NCI-H446 treated with DMSO at 0.1 percent for 48 hours (cell line): ENCODE measurements at regions not wholly inside any gene's neighbourhood (a gene's known extent, or its start where the extent isn't known, plus 50 kb on each side); places are given as distances from the start of the nearest gene placed in this dataset.

Source experiments
- DNase-seq: peaks from one replicate; lab custom pipeline; 2025; lab: John Stamatoyannopoulos, UW

DNA sequence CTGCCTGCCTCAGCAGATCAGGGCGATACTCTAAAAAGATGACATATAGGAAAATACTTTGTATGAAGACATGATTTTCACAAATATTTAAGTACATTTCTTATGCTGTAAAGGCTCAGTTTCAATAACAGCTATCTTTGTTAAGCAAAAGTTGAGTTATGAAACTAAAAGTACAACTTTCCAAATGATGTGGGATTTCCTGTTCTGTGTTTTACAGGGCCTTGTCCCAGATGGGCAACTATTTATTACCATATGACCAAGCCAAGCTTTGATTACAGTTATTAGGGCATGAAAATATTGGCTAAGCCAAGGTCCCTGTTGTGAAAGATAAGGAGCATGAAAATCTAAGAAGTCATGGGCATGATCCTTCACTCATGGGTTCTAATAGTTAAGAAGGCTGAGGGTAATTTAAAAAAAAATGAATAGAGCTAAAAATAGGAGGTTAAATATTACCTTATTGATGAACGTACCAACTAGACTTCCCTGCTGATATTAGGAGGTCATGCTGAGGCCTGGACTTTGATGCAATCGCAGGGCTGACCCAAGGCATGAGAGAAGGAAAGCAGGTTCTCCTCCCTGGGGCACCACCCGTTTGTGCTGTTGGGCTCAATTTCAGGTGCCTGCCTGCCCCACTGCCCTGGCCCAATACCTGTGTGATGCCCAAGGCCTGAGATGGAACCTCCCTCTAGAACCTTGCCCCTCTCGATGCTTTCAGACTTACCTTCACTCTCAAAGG is 294.4 kb upstream of the PRDM1 start:
- no peak for DNase-seq

DNA sequence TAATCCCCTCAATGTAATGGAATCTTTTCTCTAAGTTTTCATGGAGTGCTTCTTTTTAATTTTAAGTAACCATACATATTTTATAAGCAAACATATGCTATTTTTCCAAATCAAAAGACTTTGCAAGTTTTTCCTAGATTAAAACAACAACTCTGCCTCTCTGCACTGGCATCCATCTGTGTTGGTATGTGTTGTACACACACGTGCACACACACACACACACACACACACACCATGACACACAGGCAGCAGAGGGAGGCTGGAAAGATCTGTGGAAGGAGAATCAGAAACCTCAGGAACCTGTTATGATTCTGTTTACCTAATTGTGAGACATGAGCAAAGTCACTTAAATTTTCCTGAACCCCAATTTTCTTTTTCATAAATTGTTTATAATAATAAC is 295.0 kb upstream of the PRDM1 start:
- DNase-seq, result no peak

DNA sequence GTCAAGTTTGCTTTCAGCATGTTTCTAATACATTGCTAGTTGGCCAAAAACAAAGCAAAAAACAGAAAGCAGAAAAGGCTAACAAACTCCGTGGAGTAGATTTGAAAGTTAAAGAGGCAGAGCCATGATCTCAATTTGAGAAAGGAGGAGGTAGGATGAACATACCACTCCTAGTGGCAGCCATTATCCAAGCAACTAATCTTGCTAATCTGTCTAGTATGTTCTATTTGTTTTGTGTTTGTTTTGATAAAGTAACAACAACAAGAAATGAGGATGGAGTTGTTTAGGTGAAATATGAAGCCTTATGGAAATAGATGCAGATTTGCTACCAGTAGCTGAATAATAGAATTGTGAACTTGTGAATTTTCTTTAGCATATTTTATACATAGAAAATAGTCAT is 295.5 kb upstream of the PRDM1 start:
- DNase-seq, result no peak

DNA sequence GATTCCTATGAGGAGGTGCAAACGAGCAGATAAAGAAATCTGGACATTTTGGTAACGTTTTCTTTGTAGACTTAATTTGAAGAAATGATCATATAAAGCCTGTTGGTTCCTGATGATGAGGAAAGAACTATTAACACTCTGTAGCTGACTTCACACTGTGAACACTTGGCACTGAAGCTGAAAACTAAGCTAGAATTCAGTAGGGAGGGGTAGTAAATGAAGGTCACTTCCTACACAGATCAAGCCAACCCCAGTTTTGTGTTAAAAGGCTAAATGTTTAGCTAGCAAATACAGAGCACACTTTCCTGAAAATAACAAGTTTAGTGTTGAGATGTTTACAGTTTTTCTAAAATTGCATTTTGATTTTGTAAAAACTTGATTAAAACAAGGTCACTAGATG is 296.2 kb upstream of the PRDM1 start:
- DNase-seq, result no peak

DNA sequence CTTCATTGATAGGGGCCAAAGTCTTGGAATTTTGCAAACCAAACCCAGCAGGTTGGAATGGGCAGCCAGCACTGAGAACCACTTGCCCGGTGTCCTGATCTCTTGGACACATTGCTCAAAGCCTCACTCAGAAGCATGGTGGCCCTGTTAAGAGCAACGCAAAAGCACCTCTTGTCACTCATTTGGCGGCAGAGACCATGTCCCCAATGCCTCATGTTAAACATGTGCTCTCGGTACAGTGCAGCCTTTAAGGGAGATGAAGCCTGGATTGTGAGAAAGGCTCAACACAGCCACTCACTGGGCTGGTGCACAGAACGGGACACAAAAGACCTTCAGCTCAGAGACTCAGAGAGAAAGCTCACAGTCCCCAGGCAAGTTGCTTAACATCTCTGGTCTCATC is 298.4 kb upstream of the PRDM1 start:
- DNase-seq, result no peak

DNA sequence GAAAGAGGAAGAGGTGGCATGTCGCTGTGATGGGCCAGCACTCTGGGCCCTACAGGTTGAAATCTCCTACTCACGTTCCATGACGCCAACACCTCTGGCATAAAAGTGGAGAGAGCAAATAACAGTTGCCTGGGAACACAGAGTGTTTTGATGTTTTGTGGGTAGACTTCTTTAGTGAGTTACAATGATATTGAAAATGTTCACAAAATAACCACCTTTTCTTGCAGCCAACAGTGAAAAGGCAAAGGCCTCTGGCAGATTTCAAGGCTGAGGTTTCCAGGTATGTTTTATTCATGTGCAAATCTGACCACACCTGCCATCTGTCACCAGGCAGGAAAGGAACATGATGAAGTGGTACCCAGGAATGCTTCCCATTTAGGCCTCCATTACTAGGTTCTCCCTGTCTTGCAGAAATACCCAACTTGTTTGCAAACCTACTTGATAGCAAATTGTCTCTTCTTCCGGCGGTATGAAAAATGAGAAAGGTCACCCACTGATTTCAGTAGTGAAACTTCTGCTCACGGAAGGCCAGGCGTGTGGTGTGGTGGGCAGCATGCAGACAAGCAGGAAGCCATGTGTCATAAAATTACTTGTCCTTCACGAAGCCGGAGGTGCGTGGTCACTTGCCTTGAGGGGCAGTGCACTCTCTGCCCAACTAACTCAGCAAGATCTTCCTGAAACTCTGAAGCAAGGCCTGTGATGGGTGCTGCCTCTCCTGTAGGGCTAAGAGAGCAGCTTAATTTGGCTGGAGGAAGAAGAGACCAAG is 299.1 kb upstream of the PRDM1 start:
- no peak for DNase-seq

DNA sequence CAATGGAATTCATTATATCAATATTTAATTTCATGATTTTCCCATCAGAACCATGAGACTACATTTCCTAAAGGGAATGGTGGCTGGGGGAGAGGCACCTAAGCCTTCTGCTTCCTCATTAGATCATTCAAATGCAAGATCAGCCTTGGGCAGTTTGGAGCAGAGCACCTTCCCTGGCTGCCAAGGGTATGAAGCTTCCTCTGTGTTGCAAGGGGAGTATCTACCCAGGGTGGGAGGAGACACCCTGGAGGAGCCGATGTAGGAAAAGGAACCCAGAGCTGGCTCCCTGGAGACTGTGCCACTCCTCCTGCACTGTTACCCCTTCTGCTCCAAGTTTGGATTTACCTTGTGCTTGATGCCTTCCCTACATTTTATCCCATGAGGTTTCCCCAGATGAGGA is 299.7 kb upstream of the PRDM1 start:
- DNase-seq, result no peak

DNA sequence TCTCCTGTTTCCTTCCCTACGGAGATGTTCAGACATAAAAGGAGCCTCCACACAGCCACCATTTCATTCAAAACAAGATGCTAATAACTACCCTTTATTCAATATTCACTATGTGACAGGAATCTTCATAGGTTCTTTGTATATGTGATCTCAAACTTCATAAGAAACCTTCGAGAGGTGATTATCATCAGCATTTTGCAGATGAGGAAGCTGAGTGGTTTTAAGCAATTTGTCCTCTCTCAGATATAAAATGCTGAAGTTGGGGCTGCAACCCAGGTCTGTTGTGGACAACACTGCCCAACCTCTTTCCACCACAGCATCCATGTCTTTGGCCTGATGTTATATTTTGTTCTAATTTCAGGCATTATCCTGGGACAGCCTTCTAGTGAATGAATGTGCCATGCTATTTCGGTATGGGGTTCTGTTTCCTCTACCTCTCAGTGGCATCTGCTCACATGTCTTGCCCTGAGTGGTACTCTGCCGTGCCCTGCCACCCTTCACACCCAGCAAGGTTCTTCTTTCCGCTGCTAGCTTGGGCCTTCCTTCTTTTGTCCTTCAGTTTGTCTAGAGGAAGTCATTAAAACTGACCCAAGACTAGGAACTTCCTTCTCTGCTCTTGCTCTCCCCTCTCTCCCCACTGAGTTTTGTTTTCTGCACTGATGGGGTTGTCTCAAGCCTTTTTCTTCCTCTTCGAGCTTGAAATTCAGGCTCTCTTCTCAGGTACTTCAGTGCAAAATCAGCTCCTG is 300.9 kb upstream of the PRDM1 start:
- no peak for DNase-seq

DNA sequence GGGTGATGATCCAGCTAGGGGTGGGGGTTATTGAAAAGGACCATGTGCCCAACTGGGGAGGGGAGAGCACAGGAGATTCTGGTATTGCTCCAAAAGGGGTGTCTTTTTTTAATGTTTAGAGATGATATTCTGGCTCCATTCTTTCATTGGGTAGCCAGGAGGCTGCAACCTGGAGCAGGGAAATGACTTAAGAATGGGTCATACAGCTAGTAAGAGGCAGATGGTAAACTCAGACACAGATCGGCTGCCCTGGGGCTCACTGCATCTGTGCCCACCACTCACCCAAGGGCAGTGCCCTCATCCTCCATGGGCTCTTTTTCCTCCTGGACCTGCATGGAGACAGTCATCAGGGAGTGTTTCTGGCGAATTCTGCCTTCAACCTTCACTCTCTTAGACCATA is 302.0 kb upstream of the PRDM1 start:
- no peak for DNase-seq

DNA sequence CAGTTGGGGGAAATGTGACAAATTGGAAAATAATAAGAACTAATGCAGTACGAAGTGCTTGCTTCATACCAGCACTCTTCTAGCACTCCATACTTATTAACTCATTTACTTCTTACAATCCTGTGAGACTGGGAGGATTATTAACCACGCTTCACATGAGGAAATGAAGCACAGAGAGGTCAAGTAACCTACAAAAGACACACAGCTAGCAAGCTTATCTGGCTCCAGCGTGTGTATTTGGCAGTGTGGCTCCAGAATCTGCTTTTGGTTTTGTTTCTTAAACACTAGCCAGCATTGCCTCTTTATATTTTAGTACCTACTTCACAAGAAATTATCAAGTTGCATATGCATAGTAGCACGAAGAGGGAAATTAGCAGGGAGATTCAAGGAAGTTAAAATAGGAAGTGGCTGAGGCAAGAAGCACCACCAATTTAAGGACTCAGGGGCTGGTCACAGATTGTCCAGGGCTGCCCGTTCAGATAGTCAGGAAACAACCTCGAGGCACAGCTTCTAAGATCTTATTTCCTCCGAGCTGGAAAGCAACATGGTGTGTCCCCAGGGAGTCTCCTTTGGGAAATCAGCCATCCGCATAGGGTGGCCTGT is 302.7 kb upstream of the PRDM1 start:
- DNase-seq, result no peak

DNA sequence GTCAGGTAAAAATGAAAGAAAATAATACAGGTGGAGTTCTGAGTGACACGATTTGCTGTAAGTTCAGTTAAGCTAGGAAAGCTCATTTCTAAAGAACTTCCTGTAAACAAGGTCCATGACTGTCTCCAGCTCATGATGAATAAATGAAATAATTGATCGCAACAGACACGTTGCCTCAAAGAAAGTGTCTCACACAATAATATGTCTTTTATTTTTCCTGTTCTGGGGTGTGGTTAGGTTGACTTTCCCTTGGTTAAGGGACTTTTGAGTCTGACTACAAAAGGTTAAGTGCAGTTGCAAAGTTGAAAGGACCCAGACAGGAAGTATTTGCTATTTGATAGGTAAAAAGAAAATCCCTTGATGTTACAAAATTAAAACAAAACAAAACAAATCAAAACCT is 304.2 kb upstream of the PRDM1 start:
- no peak for DNase-seq

DNA sequence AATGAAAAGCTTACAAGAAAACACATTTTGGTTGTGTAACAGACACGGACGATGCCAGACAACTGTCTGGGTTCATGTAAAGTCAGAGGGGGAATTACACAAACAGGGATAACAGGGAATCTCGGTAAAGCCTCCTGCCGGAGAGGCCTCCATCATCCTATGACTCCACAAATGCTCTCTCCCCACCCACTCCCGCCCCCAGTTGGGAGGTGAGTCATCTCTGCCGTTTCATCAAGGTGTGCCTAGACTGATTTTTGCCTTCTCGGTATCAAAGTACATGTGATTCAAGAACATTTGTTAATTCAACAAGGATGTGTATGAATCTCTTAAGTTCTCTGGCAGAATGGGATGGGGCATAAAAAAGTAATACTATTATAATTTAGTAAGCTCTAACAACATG is 304.9 kb upstream of the PRDM1 start:
- no peak for DNase-seq

DNA sequence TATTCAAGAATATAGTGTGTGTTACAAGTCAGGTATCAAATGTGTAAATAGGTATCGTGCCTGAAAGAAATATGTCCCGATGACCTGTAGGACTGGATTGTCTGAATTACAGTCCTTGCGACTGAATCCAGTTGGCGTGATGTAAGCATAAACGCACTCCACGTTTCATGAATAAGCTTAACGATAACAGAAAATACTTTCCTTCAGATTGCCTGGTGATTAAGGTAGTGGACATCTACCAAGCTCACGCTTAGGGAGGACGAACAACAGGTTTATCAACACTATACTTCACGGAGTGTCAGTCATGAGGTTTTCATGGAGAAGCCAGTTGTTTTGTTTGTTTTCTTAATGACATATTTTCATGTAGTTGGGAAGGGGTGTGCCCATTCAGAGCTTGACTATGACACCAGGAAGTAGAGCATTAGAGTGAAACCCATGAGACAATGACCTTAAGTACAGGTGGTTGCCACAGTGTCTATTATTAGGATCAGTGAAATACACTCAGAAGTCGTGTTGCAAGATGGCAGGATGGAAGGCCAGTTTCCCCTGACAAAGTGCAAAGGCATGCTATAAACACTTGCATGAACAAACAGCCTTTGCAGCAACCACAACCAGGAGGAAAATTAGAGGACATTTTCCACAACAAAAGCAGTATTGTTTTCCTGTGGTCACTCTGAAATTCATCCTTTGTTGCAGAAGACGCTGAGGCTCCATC is 305.8 kb upstream of the PRDM1 start:
- DNase-seq, result no peak

DNA sequence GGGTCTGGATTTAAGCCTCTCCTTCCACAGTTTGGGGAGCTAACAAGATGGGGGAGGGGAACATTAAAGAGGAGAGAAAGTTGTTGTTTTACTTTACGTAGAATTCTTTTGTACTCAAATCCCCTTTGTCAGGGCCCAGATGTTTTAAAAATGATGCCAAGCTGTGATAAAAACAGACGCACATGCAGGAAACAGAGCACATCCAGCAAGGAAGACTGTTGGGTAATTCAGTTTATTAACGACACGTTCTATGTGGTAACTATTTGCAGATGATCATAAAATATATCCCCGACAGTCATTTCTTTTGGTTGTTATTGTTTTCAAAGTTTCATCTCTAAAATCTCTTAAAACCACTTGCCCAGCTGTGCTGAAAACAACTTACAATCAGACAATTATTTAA is 307.0 kb upstream of the PRDM1 start:
- no peak for DNase-seq

DNA sequence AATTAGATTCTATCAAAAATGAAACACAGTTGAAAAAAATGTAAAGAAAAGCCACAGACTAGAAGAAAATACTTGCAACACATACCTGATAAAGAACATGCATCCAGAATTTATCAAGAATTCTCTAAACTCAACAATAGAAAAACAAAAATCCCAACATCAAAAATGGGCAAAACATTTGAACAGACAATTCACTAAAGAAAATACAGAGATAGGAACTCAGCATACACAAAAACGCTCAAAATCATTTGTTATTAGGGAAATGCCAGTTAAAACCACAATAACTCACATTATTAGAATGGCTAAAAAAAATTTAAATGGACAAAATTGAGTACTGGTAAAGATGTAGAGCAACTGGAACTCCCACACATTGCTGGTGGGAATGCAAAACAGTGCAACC is 311.0 kb upstream of the PRDM1 start:
- DNase-seq, result no peak

DNA sequence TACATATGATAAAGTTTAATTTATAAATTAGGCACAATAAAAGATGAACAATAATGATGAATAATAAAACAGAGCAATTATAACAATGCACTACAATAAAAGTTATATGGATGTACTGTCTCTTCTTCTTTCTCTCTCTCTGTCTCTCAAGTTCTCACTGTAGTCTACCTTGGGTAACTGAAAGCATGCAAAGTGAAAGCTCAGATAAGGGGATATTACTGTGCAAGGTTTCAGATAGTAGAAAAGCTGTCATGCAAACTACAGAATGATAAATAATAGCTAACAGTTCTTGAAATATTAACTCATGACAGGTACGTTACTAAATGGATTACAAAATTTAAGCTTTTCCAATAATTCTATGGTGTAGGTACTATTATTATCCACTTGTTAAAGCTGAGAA is 311.9 kb upstream of the PRDM1 start:
- no peak for DNase-seq

DNA sequence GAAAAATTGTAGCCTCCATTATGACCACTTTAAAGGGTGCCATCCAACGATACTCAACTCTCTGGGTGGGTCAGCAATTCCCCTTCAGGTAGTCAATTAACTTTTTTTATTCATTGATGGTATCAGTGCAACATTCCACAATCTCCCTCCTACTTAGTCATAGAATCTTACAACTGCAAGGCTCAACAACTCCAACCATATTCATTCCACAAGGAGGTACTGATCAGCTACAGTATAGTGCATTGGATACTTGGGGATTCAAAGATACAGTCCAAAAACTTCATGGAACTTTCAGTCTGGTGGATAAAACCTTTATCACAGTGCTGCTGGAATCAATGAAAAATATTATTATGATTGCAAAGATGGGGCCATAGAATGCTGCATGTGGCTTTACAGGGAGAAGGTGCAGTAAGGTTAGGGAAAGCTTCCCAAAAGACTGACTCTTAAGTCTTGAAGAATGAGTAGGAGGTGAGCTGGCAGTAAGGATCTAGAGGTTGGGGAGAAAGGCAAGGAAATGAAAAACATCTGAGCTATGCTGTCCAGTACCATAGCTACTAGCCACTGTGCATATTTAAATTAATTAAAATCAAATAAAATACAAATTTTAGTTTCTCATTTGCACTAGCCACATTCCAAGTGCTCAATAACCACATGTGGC is 314.7 kb upstream of the PRDM1 start:
- DNase-seq, result no peak

DNA sequence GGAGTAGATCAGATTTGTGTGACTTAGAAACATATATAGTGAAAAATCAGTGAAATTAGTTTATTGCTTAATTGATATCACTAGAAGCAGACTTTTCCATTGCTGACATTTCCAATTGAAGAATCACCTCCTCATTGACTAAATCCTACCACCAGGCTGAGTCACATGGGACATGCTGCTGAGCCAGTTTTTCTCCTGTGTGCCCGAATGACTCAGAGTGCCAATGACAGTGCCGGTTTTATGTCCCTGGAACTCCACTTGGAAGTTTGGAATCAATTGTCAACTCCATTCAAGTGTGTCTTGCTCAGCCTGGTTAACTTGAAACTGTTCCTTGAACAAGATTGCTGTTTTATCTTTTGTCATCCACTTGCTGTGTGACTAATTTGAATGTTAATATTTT is 316.1 kb upstream of the PRDM1 start:
- no peak for DNase-seq

DNA sequence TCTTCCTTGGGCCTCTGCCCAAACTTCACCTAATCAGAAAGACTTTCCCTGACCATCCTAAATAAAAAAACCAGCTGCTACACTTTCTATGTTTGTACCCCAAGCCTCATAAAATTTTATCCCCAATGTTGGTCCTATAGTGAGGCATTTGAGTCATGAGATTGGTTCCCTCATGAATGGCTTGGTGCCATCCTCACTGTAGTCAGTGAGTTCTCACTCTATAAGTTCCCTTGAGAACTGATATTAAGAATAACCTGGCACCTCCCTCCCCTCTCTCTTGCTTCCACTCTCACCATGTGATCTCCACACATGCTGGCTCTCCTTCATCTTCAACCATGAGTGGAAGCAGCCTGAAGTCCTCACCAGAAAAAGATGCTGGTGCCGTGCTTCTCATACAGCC is 316.9 kb upstream of the PRDM1 start:
- no peak for DNase-seq

DNA sequence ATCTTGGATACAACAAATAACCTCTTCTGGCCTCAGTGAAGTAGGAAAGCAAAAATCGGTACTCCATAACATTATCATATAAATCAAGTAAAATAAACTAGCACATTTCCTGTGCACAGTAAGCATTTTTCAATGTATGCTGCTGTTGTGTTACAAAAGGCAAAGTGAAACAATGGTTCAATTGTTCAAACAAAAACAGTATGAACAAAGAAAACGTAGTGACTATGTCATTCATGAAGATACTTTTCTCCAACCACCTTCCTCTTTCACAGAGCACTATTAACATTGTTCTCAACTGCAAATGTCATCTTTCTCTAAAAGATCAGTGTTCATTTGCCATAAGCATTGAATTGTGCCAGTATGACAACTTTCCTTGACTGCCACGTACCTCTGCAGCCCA is 318.6 kb upstream of the PRDM1 start:
- no peak for DNase-seq

DNA sequence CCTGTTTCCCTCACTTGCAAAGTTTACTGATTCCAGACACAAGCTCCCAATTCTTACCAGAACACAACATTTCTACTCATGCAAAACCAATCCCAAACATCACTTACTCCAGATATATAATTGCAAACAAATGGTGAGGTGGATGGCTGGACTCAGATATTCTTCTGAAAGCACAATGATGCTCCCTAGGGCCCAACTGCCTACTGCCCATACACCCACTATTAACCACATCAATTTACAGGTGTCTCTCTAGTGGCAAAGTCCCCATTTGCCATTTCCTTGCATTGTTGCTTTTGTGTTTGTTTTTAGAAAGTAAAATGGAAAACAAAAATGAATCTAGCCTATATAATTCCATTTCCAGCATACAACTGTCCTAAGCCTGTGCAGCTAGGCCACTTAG is 320.9 kb upstream of the PRDM1 start:
- DNase-seq, result no peak

DNA sequence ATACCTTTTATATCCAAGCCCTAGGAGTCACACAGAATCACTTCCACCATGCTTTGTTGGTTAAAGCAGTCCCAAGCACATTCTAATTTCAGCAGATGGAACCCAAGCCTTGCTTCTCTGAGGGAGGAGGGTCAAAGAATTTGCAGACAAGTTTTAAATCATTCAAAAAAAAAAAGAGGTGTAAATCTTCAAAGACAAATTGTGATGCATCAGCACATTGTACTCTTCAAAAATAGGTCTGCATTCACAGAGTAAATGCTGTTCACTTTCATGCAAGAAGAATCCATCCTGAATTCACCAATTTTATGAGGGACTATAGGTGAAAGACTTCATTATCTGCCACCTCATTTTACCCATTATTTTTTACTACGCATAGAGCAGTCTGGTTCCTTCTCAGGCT is 321.8 kb upstream of the PRDM1 start:
- no peak for DNase-seq
